Astrocyte (in vitro differentiated cells and primary cell): ENCODE measurements at regions not wholly inside any gene's neighbourhood (a gene's known extent, or its start where the extent isn't known, plus 50 kb on each side); places are given as distances from the start of the nearest gene placed in this dataset.

Experiments
- CTCF ChIP-seq: IDR thresholded peaks from 2 replicates; pipeline ENCODE4 v1.5.1; 2011; ENCODE audit warnings: low read depth, mild to moderate bottlenecking, inconsistent platforms, low read length, moderate library complexity; ENCODE audit not compliant: insufficient read depth
- EZH2 ChIP-seq: IDR thresholded peaks from 2 replicates; pipeline ENCODE4 v1.6.1; 2012; ENCODE audit warnings: mild to moderate bottlenecking, low read length, inconsistent platforms; ENCODE audit not compliant: insufficient read depth

GRCh38 chr13:31867709-31868108, 128.4 kb downstream of the RXFP2 start:
- TF ChIP-seq CTCF = no peak
- TF ChIP-seq EZH2 = no peak
